AG20443 (cell line): ENCODE measurements at regions not wholly inside any gene's neighbourhood (a gene's known extent, or its start where the extent isn't known, plus 50 kb on each side); places are given as distances from the start of the nearest gene placed in this dataset.

Experiments used
- DNase-seq: peaks from one replicate; pipeline ENCODE4 v3.0.0; 2012; ENCODE audit warnings: low spot score, mixed read lengths

DNA sequence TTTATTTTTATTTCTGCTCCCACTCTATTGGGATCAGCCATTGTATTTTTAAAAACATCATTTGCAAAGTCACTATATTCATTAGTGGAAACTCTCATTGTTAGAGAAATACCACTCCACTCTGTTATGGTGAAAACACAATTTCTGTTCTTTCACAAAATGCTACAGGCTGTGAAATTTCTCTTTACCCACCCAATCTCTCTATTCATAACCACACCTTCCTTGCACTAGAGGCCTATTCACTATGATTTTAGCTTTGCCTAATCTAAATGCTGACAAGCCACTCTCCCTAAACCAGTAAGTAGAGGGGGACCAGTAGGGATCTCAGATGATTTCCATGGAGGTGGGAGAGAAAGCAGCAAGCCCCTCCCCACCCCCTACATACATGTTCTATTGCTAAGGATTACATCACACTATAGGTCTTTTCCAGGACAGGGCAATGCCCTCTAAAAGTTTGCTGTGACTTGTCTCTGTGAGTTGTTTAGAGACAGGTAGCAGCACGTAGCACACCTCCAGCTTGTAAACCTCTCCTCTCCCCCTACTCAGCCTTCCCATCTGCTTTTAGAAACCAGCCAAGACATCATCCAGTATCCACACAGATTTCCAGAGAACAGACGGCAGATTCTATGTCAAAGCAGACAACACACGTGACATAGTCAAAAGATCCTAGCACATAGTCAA is 58.3 kb upstream of the PPP1R3C start:
- DNase-seq: no peak

DNA sequence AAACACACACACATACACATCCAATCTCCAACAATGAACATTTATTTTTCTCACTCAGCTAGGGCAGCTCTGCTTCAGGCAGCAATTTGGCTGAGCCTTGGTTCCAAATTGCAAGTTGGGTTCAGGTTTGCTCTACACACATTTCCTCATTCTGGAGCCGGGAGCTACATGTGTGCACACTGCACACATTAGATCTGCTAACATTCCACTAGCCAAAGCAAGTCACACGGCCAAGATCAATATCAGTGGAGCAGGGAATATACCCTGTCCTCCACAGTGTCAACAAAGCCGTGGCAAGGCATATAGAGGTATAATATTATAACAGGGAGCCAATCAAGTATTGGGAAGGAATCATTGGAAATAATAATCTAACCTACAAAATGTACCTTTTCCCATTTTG is 57.5 kb upstream of the PPP1R3C start:
- no peak for DNase-seq

DNA sequence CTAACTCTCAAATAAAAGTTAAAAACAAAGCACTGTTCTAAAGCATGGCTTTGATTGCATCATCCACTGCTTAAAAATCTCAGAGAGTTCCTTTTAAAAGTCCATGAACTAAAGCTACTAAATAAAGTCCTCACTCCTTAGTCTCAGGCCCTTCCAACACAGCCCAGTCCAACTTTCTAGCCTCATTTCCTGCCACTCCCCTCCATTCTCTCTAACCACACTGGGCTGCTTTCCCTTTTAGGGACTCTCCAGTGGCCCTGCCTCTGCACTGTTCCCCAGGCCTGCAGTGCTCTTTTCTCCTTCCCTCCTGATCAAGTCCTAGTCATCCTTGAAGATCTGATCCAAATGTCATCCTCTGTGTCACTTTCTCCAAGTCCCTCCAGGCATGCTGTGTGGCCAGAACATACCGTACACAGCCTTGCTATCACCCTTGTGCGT is 56.9 kb upstream of the PPP1R3C start:
- peak; percentile 86 for DNase-seq

DNA sequence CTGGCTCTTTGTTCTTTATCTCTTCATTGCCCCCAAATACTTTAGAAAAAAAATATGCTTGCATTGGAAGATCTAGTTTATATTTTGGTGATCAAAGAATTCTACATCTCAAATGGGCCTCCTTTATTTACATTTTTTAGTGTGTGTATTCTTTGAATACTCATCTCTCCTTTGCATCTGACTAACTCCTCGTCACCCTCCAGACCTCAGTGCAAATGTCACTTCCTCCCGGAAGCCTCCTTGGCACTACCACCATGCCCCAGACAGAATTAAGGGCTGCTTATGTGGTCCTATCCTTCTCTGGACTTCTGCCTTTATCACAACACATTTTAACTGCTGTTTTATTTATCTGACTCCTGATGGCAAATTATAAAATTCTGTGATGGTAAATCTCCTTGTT is 52.0 kb upstream of the PPP1R3C start:
- no peak for DNase-seq

DNA sequence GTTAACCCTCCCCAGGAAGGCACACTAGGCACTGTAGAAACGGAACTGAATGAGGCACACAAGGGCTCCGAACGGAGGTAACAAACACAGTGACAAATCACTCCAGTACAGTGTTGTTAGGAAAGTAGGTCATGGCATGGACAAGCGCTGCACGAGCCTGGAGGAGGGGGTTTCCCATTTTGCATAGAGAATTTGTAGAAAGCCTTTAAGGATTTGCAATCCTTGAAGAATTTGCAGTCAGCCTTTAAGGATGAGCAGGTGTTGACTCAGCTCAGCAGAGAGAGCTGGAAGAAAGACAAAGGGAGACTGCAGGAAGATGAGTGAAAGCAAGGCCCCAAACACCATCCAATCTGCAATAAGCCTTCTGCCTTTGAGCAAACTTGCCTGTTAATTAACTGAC is 51.1 kb upstream of the PPP1R3C start:
- peak; percentile 73 for DNase-seq

DNA sequence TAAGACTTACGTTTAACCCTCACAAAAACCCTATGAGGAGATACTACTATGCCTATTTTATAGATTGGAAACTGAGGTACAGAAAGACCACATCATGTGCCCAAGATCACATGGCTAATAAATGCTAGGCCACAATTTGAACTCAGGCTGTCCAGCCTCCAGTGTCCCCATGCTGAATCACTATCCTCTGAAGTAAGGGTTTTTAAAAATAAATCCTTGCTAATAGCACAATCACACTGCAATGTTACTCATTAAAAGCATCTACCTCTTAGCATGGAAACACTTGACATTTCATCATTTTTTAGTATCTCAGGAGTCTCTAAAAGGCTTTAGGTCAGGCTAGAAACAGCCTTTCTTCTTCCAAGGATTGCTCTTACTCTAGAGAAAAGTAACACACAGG is 50.0 kb upstream of the PPP1R3C start:
- no peak for DNase-seq
